ENCODE measurements at regions not wholly inside any gene's neighbourhood (a gene's known extent, or its start where the extent isn't known, plus 50 kb on each side); places are given as distances from the start of the nearest gene placed in this dataset.

DNA sequence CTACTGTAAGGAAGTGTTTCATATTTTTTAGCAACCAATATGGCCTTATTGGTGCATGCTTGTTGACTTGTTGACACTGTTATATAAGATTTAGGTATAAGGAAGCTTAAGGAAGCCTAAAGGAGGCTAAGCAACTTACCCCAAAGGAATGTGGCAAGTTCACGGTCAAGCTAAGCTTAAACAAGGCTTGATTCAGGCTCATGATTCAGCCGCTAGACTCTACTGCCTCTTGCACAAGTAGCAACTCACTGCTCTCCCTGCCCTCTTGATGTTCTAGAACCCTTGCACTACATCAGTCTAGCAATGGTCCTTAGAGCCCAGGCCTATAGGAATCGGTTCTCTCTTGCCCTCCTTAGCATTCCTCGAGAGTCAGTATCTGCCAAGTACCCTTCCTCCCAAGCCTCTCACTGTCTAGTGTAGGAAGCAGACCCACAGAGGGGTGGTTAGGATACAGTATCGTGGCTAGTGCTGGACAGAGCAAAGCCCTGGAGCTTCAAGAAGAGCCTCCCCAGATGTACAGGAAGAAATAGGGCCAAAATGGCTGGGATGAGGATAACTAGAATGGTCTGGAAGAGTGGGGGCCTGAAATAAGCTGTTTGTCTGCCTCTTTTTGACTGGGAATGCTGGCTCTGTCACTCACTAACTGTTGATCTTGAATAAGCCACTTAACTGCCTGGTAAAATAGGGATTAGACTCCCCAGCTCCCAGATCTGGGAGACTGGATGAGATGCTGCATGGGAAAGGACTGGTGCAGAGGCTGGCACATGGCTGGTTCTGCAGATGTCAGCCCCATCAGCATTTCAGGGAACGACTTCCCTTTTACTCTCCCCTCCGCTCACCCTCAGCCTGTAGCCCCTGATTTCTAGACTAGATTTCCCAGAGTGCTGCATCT, 122.2 kb downstream of the NAV1 start:
- DNase-seq: no peak

DNA sequence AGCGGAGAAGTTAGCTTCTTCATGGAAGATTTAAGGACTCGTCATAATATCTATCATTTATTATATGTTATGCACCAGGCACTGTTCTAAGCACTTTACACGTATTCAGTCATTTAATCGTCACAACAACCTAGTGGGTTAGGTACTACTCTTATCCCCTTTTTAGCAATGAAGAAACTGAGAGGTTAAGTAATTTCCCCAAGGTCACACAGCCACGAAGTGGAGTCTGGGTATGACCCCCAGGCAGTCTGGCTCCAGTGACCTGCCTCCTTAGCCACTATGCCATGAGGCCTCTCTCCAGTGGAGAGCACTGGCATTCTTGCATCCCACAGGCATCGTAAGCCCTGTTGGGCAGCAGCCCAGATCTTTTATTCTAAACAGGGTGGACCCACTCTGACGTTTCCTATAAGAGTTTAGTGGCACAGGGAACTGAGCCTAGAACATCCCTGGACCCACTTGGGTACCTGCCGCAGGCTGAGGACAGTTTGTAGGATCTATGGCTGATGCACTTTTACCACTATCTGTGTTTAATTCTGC, 123.0 kb downstream of the NAV1 start:
- no peak for DNase-seq

DNA sequence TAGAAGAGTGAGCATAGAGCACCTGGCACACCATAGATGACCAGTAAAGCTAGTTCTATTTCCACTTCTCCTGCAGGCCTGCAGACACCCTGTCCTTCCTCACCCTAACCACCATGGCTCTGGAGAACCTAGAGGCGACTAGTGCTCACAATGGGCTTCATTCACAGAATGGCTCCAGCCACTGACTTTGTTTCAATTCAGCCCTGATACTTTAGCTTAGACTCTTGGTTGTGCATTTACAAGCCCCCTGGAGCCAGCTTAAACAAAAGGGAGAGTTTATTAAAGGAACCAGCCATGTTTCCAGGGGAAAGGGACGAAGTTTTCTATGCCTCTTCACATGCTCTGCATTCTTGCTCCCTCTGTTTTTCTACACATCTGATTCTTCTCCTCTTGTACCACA, 123.7 kb downstream of the NAV1 start:
- DNase-seq: no peak

- no peak for DNase-seq
These were observed 124.7 kb downstream of the NAV1 start for GRCh38 chr1:201663491-201664113.

GRCh38 chr1:201665036-201665435, 126.1 kb downstream of the NAV1 start:
- no peak for DNase-seq

GRCh38 chr1:201666102-201666501, 127.2 kb downstream of the NAV1 start:
- DNase-seq: no peak

DNA sequence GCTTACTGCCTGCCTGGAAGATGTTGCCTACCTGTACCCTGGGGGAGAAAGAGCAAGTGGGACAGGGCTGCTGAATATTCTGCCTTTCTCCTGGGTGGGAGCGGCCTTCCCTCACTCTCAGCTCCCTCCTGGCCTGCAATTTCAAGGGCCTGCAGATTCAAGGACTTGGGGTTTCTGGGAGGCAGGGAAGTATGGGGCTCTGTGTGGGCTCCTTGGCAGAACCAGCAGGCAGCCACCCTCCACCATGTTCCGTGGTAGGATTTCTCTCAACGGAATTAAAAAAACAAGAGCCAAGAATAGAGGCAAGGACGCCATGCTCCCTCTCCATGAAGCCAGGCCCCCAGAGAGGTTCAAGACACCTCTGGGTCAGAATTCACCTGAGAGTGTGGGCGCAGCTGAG, 127.7 kb downstream of the NAV1 start:
- no peak for DNase-seq

DNA sequence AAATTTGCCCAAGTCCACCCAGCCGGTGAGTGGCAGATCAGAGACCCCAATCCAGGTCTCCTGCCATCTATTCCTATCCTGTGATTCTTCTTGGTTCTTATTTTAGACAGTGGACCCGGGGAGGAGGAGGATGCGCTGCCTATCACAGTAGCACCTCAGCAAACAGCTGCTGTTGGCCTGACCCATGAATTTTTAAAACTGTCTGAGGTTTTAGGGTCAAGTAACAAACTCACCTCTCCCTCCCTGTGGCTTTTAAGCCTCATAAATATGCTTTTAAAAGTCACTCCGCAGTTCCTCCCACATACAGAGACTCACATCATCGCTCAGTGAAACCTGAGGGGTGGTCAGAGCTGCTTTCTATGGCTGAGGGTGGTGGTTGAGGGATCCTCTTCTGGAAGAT, 128.6 kb downstream of the NAV1 start:
- DNase-seq: no peak

- no peak for DNase-seq
These were observed 131.6 kb downstream of the NAV1 start for GRCh38 chr1:201670517-201670916.

DNA sequence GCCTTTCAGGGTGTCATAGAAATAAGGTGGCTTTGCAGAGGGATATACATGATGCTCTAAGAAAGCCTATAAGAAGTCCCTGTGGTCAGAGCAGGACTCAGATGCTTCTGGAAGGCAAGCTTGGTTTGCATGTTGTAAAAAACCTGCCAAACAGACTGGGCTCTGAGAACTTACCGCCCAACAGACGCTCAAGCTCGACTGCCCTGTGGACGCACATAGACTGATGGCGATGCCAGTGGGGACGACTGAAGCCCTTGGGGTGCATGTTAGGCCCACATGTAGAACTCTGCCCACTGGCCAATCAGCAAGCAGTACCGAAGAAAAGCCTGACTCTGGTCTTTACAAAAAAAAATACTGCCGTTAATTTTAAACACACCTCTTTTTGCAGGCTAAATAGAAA, 133.8 kb downstream of the NAV1 start:
- DNase-seq: no peak

DNA sequence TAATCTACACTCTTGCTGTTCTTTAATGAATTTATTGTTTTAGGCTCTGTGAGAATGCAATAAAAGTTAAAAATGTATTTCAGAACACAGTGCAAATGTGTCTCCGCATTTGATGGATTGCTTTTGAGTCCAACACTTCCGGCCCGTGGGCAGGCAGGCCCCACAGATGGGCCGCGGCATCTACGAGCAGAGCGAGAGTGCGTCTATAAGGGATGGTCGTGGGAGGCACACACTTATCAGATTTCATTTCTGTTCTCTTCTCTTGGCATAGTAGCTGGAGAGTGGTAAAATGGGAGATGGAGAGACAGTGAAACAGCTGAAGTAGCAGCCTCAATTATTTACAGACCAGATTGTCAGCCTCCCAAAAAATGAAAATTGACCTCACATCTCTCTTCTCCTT, 134.2 kb downstream of the NAV1 start:
- no peak for DNase-seq

- DNase-seq: no peak
These were observed 135.0 kb downstream of the NAV1 start for GRCh38 chr1:201673915-201674314.

GRCh38 chr1:201675143-201675542, 136.2 kb downstream of the NAV1 start:
- no peak for DNase-seq

GRCh38 chr1:201676197-201676596, 137.3 kb downstream of the NAV1 start:
- DNase-seq: no peak

- no peak for DNase-seq
These were observed 137.7 kb downstream of the NAV1 start for GRCh38 chr1:201676641-201677040.

- no peak for DNase-seq
These were observed 139.6 kb downstream of the NAV1 start for GRCh38 chr1:201678264-201679101.

GRCh38 chr1:201681375-201681774, 142.4 kb downstream of the NAV1 start:
- DNase-seq: no peak

GRCh38 chr1:201682964-201683363, 144.0 kb downstream of the NAV1 start:
- no peak for DNase-seq

DNA sequence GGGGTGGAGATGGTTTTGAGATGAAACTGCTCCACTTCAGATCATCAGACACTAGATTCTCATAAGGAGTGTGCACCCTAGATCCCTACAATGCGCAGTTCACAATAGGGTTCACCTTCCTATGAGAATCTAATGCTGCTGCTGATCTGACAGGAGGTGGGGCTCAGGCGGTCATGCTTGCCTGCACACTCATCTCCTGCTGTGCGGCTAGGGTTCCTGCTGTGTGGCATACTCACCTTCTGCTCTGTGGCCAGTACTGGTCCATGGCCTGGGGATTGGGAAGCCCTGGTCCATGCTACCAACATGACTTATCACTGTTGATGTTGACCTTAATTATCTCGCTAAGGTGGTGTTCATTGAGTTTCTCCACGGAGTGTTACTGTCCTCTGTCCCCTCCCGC, 144.5 kb downstream of the NAV1 start:
- no peak for DNase-seq

DNA sequence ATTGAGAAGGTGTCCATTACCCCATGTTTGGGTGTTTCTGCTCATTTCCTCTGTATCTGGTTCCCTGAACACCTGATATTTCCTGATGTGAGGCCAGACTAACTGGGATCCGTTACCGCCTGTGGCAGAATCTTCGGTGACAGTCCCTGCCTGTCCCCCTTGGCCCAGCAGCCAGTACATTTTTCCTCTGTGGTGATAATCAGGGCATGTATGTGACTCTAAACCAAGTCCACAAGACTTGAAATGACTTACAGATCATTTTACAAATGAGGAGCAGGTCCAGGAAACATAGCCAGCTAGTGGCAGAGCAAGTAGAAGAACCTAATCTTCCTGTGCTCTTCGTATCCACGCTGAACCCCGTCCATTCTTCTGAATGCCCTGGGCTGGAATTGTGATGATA, 143.5 kb upstream of the IPO9 start:
- no peak for DNase-seq

- DNase-seq: no peak
These were observed 142.1 kb upstream of the IPO9 start for GRCh38 chr1:201686714-201687455.

DNA sequence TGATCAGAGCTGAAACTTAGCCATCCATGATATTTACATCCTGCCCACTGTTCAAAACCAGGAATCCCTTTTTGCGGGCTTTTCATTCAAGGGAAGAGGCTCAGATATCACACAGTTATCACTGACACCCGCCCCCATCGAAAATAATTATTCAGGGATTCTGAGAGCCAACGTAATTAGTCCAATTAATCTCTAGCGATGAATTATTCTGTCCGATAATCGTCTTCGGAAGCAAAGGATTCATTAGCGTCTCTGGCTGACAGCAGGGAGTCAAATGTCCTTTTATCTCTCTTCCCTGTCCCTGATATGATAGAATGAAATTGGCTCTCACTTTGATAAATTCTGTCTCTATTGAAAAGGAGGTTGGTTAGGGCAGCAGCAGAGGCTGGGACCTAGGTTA, 140.4 kb upstream of the IPO9 start:
- no peak for DNase-seq

DNA sequence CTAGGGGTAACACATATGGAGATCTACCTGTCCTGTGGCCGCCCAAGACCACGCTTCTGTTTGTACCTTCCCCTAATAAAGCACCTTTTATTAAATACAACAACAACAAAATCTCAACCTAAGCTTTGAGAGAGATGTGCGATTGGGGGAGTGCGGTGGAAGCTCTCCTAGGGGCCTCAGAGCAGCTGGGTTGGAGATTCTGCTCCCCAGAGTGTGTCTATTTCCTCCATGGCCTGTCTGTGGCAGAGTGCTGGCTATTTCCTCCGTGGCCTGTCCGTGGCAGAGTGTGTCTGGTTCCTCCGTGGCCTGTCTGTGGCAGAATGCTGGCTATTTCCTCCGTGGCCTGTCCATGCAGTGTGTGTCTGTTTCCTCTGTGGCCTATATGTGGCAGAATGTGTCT, 139.3 kb upstream of the IPO9 start:
- DNase-seq: no peak

All from NCI-H446 treated with DMSO at 0.1 percent for 48 hours (cell line).